NB4 (cell line): ENCODE measurements at regions not wholly inside any gene's neighbourhood (a gene's known extent, or its start where the extent isn't known, plus 50 kb on each side); places are given as distances from the start of the nearest gene placed in this dataset.

Source experiments
- MAX ChIP-seq: IDR thresholded peaks from 2 replicates; pipeline ENCODE4 v1.6.1; 2011; ENCODE audit warnings: low read depth, low read length
- POLR2A ChIP-seq: IDR thresholded peaks from 2 replicates; pipeline ENCODE4 v1.6.1; 2011; ENCODE audit warnings: mild to moderate bottlenecking; ENCODE audit not compliant: insufficient read length; ENCODE audit errors: extremely low read depth

- TF ChIP-seq POLR2A (no peak), MAX (no peak)
Measured at GRCh38 chr4:38396845-38397547, 267.0 kb upstream of the KLF3 start.
